HEK293T (cell line): ENCODE measurements at regions not wholly inside any gene's neighbourhood (a gene's known extent, or its start where the extent isn't known, plus 50 kb on each side); places are given as distances from the start of the nearest gene placed in this dataset.

Source experiments
- BHLHE40 ChIP-seq: fragments of 450-650 bp; IDR thresholded peaks from 2 replicates; pipeline ENCODE4 v1.6.1; 2016; ENCODE audit warnings: mild to moderate bottlenecking, moderate library complexity, borderline replicate concordance
- FOXA1 ChIP-seq: fragments of 450-650 bp; IDR thresholded peaks from 2 replicates; pipeline ENCODE4 v1.6.1; 2016; ENCODE audit warnings: mild to moderate bottlenecking
- FOXK2 ChIP-seq: fragments of 450-650 bp; IDR thresholded peaks from 2 replicates; pipeline ENCODE4 v1.6.1; 2016; ENCODE audit warnings: mild to moderate bottlenecking
- HDGF ChIP-seq: fragments of 450-650 bp; IDR thresholded peaks from 2 replicates; pipeline ENCODE4 v1.6.1; 2017; ENCODE audit warnings: antibody characterized with exemption, borderline replicate concordance
- TARDBP ChIP-seq: fragments of 450-650 bp; IDR thresholded peaks from 2 replicates; pipeline ENCODE4 v1.6.1; 2016

DNA sequence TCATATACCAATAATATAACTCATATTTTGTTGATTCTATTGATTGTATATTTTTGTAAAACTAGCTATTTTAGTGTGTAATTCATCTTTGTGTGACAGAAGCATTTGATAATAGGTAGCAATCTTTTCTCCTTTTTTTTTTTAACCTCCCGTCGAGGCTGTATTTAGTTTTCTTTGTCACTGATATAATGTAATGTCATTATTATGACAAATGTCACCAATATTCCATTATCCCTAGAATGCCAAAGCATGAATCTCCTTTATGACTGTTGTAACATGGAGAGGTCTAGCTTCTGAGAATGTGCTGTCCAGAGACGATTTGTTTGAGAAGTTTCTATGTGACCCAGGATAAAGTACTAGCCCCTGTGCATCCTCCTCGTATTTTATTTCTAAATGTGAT is 639.0 kb upstream of the ATXN7L3B start:
- TF ChIP-seq FOXA1 (no peak), TARDBP (no peak), FOXK2 (no peak), BHLHE40 (no peak), HDGF (no peak)
